IPS-18c (cell line): ENCODE measurements at regions not wholly inside any gene's neighbourhood (a gene's known extent, or its start where the extent isn't known, plus 50 kb on each side); places are given as distances from the start of the nearest gene placed in this dataset.

Experiments used
- H3K4me3 ChIP-seq: 2 replicates; pipeline ENCODE4 v1.7.0; 2013; ENCODE audit warnings: low read depth, mild to moderate bottlenecking, low read length, moderate library complexity; ENCODE audit not compliant: insufficient read depth
- H3K9me3 ChIP-seq: one replicate; pipeline ENCODE4 v1.6.1; 2013; ENCODE audit warnings: mild to moderate bottlenecking, low read length, moderate library complexity; ENCODE audit not compliant: control insufficient read depth, insufficient read depth

DNA sequence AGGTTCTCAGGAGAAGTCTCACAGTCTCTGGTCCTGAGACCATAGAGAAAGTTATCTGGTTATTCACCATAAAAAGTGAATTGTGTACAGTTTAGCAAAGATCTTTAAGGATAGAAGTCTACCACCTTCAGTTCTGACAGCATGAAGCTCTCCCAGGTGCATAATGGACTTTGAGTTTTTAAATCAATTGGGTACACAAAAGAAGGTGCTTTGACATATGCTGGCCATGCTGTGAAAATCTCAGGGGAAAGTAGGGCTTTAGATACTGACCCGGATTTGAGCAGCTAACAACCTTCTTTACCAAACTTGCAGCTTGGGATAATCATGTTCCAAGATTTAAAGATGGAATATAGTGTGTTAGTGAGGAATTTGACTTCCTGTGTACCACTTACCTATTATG, 264.2 kb downstream of the ZSWIM6 start:
- Histone ChIP-seq H3K9me3 (no peaks in the 10 kb centered on the region), H3K4me3 (no peak overlapping the region)

DNA sequence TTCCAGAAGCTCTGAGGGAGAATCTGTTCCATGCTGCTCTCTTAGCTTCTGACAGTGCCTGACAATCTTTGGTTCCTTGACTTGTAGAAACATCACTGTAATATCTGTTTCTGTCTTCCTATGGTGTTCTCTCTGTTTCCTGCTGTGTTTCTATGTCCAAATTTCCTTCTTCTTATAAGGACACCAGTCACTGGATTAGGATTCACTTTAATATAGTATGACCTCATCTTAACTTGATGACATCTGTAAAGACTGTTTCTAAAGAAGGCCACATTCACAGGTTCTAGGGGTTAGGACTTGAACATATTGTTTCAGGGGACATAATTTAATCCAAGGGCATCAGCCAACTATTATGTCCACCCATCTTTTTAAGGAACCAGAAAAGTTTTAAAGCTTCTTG, 265.6 kb downstream of the ZSWIM6 start:
- H3K9me3 ChIP-seq = no peaks in the 10 kb centered on the region
- no peak overlapping the region for H3K4me3 ChIP-seq

DNA sequence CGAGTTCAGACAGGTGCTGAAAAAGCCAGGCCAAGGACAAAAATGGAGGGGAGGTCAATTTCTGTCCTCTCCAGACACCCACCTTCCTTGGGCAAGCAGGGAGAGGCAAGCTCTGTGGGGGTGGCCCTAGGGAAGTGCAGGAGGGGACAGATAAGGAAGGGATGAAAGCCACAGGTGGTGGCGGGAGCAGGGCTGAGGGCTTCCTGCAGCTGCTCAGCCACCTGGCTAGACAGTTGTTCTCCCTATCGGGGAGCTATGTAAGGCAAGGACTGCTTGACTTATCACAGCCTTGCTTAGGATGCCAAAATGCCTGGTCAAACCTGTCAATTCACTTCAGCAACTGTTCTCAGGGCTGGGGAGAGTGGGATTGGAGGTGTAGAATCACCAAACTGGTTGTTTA, 266.1 kb downstream of the ZSWIM6 start:
- H3K4me3 ChIP-seq = no peak overlapping the region
- H3K9me3 ChIP-seq = no peaks in the 10 kb centered on the region

DNA sequence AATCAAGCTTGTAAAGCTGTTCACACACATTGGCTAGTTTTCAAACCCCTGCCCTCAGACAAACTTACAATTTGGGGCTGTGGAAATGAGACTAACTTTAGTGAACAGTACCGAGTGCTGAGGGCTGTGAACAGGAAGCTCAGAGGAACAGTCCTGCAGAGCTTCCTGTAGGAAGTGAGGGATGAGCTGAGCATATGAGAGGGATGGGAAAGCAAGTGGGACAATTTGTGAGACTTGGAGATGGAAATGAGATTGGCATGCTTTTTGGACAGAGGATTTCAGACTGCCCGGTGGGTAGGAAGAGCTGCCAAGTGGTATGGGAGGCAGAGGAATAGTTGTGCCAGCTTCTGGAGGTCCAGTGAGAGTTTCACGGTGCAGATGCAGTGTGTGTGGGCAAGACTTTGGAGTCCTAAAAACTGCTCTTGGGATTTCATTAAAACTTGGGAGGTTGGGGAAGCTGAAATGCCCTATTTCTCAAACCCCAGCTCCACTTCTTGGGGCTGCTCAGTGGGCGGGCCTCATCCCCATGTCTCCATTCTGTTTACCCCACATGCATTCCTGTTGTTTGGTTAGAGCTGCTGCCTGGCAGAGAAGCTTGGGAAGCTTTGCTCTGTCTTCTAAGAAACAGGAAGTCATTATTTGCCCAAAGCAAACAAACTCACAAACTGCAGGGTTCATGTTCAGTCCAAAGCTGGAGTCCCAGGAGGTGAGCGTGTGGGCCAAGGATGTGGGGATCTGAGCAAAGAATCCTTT, 267.5 kb downstream of the ZSWIM6 start:
- Histone ChIP-seq H3K9me3 (no peaks in the 10 kb centered on the region), H3K4me3 (no peak overlapping the region)

DNA sequence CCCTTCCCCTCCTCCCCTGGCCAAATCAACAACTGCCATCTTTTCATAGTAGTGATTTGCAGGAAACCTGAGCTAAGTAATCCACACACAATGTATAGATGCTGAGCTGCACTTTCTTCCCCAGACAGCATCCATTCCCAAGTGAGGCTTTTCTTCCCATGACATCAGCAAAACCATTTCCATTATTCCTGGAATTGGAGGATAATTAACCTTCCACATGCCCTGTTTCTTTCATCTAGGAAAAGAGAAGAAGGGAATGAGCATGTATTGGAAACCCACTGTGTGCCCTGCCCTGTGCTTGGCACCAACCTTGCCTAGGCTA, 268.0 kb downstream of the ZSWIM6 start:
- Histone ChIP-seq H3K4me3 (no peak overlapping the region), H3K9me3 (no peaks in the 10 kb centered on the region)

DNA sequence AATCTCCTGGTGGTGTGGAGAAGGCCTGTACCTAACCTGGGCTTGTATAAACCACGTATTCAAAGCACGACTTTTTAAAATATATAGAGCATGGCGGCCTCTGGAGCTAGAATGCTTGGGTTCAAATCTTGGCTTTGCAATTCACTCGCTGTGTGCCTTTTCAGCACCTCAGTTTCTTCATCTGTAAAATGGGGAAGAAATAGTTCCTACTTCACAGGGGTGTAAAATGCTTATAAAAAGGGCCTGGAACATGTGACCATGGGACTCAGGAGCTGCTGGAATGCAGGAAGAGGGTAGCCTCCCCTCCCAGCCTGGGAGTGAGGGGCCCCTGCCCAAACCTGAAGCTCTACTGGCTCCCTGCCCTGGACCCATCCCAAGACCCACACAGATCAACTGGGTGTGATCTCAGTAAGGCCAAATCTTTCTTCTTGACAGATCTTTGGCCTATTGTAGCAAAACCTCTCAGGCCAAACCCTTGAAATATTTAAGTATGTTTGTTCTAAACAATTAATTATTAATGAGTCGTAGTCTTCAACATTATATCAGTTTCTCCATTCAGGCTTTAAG, 269.0 kb downstream of the ZSWIM6 start:
- Histone ChIP-seq H3K9me3 (no peaks in the 10 kb centered on the region), H3K4me3 (no peak overlapping the region)

DNA sequence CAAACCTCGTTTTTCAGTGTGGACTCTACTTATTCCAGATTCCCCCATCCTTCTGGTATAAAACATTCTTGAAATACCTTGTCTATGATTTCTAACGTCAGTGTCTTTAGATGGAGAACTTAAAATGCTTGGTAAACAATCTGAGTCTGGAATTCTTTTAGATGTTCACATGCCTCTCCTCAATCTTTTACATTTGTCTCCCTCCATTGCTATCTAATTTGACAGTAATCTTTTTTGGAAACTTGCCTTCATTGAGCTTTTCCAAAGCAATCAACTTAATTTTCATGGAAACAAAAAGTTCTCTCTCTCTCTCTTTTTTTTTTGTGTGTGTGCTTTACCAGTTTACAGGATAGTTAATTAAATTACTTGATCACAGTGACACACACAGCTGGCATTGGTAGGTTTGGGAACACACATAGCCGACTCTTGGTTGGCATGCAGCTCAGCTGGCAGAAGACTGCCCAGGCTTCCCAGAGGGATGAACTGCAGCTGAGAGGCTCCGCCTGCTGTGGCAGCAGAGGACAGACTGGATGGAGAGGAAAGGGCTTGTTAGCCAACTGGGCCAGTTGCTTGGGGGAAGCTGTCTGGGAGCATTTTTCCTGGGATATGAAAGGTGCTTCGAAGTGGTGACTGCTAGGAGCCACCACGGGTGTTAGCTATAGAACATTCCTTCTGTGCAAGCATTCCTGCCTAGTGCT, 271.3 kb downstream of the ZSWIM6 start:
- H3K9me3 ChIP-seq = no peaks in the 10 kb centered on the region
- H3K4me3 ChIP-seq = no peak overlapping the region

DNA sequence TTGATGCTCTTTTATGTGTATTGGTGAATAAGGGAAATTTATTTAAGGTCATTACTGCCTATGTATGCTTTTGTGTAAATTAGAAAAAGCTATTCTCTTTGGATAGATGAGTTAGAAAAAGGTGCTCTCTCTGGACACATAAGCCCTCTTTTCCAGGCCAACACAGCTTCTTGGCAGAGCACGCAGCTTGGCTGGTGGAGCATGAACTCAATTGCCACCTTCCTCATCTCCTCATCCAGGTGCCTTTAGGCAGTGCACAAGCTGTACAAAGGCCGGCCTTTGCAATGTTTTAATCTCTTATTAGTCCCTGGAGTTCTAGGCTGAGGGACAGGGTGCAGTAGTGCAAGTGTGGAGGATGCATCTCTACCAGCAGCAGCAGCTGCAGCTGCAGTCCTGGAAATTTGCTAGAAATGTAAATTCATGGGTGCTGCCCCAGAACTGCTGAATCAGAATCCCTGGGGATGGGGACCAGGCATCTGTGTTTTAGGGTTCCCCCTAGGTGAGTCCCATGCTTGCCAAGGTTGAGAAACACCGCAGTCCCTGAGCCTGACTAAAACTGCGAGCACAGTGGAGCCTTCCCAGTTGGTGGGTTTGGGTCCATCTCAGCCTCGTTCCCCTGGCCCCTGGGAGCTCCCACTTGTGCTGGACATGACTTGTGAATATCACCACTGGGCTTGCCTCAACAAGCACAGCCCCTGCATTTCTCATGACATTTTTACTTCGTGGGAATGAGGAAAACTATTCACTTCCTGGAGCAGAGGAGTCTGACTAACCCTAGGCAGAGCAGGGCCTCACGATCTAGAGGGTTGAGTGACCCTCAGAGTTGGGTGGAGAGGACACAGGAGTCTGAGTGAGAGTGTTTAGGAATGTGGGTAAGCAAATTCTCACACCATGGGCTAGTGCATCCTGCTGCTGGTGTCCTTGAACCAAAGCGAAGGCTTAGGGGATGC, 272.3 kb downstream of the ZSWIM6 start:
- H3K9me3 ChIP-seq = no peaks in the 10 kb centered on the region
- no peak overlapping the region for H3K4me3 ChIP-seq

DNA sequence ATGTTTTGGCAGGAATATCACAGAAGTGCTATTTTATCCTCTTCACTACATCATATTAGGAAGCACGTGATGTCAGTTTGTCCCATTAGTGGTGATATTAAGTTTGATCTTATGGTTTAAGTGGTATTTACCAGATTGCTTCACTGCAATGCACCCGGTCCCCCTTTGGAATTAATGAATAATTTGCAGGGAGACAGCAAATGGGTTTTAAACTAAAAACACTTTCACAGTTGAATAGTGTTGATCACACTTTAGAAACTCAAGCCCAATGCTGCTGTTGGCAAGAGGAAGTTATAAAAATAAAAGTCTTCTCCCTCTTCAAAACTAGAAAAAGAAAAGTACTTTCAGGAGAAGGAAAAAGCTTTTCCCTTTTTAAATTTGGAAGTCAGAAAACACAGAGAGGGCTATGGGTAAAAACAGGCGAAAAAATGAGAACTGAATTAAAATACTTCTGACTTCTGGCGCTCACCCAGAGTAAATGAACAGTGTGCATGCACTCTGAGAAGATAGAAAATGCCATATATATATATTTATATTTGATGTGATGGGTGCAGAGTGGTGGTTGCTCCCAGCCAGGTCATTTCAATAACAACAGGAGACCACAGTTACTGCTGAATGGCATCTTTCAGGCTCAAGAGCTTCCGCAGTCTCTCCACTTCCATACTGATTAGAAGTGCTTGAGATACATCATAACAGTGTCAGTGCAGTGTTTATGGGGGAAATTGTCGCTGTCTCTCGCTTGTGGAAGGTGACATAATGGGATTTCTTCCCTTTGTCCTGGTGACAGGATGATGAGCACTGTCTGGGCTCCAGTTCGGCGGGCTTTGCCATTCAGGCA, 278.0 kb downstream of the ZSWIM6 start:
- H3K4me3 ChIP-seq = no peak overlapping the region
- no peaks in the 10 kb centered on the region for H3K9me3 ChIP-seq

DNA sequence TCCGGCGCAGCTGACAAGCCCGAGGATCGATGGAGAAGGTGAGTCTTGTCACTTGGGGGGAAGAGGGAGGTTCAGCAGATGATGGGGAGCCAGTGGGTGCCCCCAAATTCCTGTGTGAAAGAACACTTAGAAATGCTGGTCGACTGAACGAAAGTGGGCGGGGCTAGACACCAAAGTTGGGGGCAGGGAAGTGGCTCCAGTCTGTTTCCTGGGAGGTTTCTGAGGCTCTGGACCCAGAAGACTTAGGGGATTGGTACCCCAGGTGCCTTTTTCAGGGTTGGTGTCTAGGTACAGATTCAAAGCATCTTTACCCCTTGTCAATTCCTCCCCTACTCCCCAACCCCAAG, 278.6 kb downstream of the ZSWIM6 start:
- Histone ChIP-seq H3K4me3 (no peak overlapping the region), H3K9me3 (no peaks in the 10 kb centered on the region)

DNA sequence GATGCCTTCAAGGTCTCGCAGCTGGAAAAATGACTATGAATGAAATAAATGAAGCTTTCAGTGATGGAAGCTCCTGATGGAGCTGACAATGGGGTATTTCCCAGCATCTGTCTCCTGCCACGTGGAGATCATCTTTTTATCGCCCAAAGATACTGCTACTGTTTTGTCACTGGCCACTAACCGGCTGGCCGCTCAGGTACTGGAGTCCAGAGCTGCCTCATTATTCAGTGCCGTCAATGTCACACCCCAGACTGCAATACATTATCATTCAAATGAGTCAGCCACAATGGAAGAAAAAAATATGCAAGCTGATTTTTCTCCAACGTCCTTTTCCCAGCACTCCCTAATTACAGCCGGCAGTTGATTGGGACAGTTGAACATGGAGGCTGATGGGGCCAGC, 280.4 kb downstream of the ZSWIM6 start:
- H3K4me3 ChIP-seq = no peak overlapping the region
- no peaks in the 10 kb centered on the region for H3K9me3 ChIP-seq

DNA sequence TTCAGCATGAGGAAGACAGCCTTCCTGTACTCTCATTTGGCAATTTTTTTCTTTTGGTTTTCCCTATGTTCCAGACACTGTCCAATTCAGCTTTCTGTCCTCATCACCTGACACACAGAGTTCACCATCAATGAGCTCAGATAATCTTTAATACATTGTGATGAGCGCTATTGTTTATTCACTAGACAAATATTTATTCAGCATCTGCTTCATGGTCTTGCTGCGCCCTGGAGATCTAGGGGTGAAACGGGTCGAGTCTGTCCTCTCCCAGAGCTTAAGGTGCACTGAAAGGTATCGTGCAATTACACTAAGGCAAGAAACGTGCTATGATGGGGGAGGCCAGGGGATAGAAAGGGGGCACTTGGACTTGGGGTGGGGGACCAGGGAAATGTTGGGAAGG, 281.6 kb downstream of the ZSWIM6 start:
- Histone ChIP-seq H3K9me3 (no peaks in the 10 kb centered on the region), H3K4me3 (no peak overlapping the region)

DNA sequence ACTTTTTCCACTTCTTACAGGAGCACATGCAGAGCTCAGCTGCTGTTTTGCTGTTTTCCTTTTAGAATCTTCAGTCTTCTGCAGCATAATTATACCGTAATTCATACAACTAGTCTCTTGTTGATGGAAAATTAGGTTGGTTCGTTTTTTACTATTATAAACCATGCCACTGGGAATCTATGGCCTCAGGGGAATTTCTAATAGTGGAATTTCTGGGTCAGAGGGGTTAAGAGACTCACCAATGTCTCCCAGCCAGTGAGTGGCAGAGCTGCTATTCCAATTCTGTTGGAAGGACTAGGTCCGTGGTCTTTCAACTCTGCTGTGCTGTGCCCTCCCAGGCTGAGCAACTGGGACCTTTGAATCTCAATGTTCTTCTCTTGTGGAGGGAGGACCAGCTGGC, 282.5 kb downstream of the ZSWIM6 start:
- Histone ChIP-seq H3K4me3 (no peak overlapping the region), H3K9me3 (no peaks in the 10 kb centered on the region)

DNA sequence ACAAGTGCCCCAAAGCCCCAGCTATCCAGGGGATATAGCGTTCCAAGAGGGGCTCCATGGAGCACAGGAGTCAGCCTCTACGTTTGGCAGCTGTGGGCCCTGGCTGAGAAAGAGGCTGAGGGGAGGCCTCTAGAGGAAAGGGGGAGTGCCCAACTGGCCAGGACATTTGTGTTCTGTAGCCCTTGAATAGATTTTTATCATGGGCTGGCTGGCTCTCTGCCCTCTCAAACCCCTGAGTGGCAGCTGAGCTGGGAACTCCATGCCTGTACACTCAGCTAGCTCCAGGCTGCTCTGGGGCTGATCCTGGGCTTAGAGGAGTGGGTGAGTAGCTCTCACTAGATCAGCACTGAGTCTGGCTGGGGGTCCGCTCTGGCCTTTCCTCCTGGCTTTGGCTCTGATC, 285.0 kb downstream of the ZSWIM6 start:
- Histone ChIP-seq H3K9me3 (no peaks in the 10 kb centered on the region), H3K4me3 (no peak overlapping the region)

DNA sequence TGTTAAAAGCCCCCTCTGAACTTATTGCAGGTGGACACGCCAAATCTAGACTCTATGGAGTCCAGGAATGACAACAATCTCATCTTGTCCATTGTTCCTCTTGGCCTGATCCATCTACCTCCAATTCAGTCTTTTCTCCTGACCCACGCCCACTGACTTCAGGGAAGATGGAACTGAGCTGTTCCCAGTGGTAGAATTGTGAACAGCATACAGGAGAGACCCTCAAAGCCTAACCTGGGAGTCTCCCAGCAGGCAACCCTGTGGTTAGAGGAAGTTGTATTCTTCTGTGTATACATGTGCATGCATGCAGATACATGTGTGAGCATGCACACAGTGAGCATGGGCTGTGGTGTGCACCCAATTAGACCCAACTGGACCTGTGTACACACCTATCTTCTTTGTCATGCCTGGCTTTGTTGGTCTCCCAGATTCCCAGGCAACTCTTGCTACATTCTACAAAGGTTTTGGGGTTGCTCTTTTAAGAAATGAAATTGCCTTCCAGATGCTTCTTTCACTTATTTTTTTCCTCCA, 286.0 kb downstream of the ZSWIM6 start:
- H3K4me3 ChIP-seq = no peak overlapping the region
- H3K9me3 ChIP-seq = no peaks in the 10 kb centered on the region

DNA sequence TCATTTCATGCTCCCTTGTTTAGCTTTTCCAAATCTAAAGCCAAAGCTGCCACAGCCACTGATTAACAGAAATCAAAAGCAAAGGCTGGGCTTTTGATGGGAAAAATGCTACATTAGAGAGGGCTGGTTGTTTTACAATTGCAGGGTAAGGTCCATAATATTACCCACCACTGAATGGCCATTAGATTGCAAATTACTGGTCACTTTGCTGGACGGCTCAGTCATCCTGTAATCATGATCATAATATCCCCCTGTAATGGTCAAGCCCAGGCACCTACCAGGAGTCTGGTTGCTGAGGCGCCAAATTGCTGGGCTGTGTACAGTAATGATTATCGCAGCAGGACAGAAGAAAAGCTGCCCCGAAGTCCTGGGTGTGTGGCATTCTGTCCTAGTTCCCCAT, 286.5 kb downstream of the ZSWIM6 start:
- no peaks in the 10 kb centered on the region for H3K9me3 ChIP-seq
- H3K4me3 ChIP-seq = no peak overlapping the region

DNA sequence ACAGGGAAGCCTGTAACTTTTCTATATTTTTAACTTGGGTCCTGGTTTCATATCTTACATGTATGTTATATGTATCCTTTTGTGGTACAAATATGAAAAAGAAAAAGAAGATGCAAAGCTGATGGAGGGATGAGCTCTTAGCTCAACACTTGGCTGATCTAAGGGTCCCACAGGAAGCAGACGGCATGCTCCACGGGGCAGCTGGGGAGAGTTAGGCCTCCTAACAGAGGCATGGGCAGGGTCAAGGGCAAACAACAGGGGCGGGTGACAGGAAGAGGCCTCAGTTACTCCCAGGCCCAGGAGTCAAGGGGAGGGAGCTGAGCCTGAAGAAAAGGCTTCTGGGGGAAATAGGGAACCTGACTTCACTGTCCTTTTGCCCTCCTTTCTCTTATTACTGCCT, 287.2 kb downstream of the ZSWIM6 start:
- Histone ChIP-seq H3K4me3 (no peak overlapping the region), H3K9me3 (no peaks in the 10 kb centered on the region)
